Mesothelial cell of epicardium (in vitro differentiated cells): ENCODE measurements at regions not wholly inside any gene's neighbourhood (a gene's known extent, or its start where the extent isn't known, plus 50 kb on each side); places are given as distances from the start of the nearest gene placed in this dataset.
"Not testable (repeated sequence)": the region's sequence is repeated elsewhere in the genome, so short reads cannot be mapped to it uniquely, and the experiment has no call there.

Experiments used
- DNase-seq, 2 experiments: peaks; one replicate each; pipeline ENCODE4 v3.0.0; 2021; ENCODE audit warnings: low spot score in 2 of 2; ENCODE audit not compliant: unreplicated experiment in 2 of 2
- H3K27ac Mint-ChIP-seq: 2 replicates; pipeline ENCODE4 v1.8.0; 2021; ENCODE audit warnings: mixed read lengths
- H3K27me3 Mint-ChIP-seq: 2 replicates; pipeline ENCODE4 v1.8.0; 2021; ENCODE audit warnings: low read depth, mixed read lengths
- H3K36me3 Mint-ChIP-seq: 2 replicates; pipeline ENCODE4 v1.8.0; 2021; ENCODE audit warnings: mixed read lengths
- H3K4me1 Mint-ChIP-seq: 2 replicates; pipeline ENCODE4 v1.8.0; 2021; ENCODE audit warnings: mixed read lengths
- H3K4me3 Mint-ChIP-seq: 2 replicates; pipeline ENCODE4 v1.8.0; 2021; ENCODE audit warnings: mild to moderate bottlenecking, moderate library complexity, mixed read lengths
- H3K9me3 Mint-ChIP-seq: 2 replicates; pipeline ENCODE4 v1.8.0; 2021; ENCODE audit warnings: mixed read lengths
- TF ChIP-seq, protein P1 (sequence below): fragments of 200-600 bp; sonication (generic); IDR thresholded peaks from one replicate; pipeline ENCODE4 v1.5.0; 2021; ENCODE audit warnings: antibody characterized with exemption; ENCODE audit not compliant: unreplicated experiment

DNA sequence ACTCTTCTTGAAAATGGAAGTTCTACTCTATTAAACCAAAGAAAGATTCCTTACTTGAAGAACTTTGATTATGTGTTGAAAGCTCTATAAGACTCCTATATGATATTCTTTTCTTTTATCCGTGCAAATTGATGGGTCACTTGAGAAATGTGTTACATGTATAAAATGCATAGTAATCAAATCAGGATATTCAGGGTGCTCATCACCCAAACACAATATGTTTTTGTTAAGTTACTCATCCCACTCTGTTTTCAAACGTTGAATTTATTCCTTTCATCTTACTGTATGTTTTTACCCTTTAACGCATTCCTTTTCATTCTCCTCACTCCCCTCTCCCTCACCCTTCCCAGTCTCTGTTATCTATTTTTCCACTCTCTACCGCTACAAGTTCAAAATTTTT is 305.5 kb upstream of the KYNU start:
- Mint-ChIP-seq H3K4me1 (no peaks in the 10 kb centered on the region), H3K4me3 (no peak overlapping the region), H3K27ac (no peak overlapping the region), H3K9me3 (no peaks in the 10 kb centered on the region), H3K36me3 (no peaks in the 10 kb centered on the region), H3K27me3 (no peaks in the 10 kb centered on the region)
- DNase-seq, result no peak
- TF ChIP-seq, protein P1, sequence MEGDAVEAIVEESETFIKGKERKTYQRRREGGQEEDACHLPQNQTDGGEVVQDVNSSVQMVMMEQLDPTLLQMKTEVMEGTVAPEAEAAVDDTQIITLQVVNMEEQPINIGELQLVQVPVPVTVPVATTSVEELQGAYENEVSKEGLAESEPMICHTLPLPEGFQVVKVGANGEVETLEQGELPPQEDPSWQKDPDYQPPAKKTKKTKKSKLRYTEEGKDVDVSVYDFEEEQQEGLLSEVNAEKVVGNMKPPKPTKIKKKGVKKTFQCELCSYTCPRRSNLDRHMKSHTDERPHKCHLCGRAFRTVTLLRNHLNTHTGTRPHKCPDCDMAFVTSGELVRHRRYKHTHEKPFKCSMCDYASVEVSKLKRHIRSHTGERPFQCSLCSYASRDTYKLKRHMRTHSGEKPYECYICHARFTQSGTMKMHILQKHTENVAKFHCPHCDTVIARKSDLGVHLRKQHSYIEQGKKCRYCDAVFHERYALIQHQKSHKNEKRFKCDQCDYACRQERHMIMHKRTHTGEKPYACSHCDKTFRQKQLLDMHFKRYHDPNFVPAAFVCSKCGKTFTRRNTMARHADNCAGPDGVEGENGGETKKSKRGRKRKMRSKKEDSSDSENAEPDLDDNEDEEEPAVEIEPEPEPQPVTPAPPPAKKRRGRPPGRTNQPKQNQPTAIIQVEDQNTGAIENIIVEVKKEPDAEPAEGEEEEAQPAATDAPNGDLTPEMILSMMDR, result no peak

DNA sequence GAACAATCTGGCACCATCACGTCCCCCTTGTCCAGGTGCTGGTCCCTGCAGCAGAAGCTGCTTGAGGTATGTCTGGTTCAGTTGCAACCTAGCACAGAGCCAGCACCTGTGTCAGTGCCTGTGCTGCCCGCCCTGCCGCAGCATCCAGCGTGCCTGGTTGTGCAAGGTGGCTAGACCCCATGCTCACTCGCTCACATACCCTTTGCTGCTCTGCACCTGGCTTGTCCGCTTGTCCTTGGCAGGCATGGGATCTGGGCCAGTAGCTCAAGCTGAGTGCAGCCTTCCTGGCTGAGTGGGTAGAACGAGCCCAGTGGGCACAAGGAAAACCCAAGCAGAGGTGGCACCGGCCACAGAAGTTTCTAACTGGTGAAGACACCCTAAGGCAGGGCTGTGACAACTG is 314.6 kb upstream of the KYNU start:
- TF ChIP-seq, protein P1, result no peak
- H3K27ac Mint-ChIP-seq, result no peak overlapping the region
- H3K4me1 Mint-ChIP-seq, result no peaks in the 10 kb centered on the region
- H3K9me3 Mint-ChIP-seq, result no peaks in the 10 kb centered on the region
- peaks cover 4% of the 10 kb centered on the region for H3K27me3 Mint-ChIP-seq
- H3K4me3 Mint-ChIP-seq, result no peak overlapping the region
- H3K36me3 Mint-ChIP-seq, result no peaks in the 10 kb centered on the region
- no peak for DNase-seq

DNA sequence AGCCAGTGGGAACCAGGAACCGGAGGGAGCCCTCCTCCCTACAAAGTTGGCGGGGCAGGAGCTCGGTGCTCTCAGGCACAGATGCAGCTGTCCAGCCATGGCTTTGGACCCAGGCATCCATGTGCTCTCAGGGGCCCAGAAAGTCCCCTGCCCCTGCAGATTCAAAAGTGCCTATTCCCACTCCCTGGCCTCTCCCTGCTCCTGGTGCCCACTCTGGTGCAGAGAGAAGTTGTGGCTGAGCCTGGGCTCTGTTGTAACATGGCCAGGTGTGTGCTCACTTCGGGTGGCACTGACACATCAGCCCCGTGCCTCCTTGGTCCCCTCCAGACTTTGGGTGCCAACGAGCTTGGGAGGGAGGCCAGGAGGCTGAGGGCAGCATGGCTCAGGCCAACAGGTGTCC is 315.8 kb upstream of the KYNU start:
- Mint-ChIP-seq H3K27me3 (peaks cover 4% of the 10 kb centered on the region), H3K36me3 (no peaks in the 10 kb centered on the region), H3K4me3 (no peak overlapping the region), H3K9me3 (no peaks in the 10 kb centered on the region), H3K27ac (no peak overlapping the region), H3K4me1 (peaks cover 5% of the 10 kb centered on the region)
- TF ChIP-seq, protein P1, result no peak
- no peak for DNase-seq

DNA sequence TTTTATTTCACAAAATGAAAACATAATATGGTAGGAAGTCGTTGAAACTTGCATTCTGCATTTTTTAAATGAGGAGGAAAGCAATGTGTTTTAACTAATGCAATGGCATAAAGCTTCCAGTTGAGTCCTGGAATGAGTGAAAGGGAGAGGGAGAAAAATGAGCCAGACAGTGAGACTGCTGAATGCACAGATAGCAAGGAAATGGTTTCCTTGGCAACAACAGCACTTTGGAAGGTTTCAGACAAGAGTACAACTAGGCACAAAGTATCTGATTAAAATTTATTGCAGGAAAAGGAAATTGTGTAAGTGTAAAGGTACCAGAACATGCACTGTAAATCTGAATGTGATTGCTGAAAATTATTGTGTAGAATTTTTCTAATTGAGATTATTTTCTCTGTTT is 320.1 kb upstream of the KYNU start:
- Mint-ChIP-seq H3K27me3 (peaks cover 2% of the 10 kb centered on the region), H3K27ac (no peak overlapping the region), H3K36me3 (no peaks in the 10 kb centered on the region), H3K4me3 (no peak overlapping the region), H3K9me3 (no peaks in the 10 kb centered on the region), H3K4me1 (peaks cover 5% of the 10 kb centered on the region)
- DNase-seq, result no peak
- TF ChIP-seq, protein P1, result no peak

DNA sequence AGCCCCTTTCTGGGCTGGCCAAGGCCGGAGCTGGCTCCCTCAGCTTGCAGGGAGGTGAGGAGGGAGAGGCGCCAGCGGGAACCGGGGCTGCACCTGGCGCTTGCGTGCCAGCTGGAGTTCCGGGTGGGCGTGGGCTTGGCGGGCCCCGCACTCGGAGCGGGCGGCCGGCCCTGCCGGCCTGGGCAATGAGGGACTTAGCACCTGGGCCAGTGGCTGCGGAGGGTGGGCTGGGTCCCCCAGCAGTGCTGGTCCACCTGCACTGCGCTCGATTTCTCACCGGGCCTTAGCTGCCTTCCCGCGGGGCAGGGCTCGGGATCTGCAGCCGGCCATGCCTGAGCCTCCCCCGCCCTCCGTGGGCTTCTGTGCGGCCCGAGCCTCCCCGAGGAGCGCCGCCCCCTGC is 331.5 kb upstream of the KYNU start:
- peaks cover 35% of the 10 kb centered on the region for H3K9me3 Mint-ChIP-seq
- DNase-seq, H3K36me3 Mint-ChIP-seq, H3K27ac Mint-ChIP-seq, H3K4me3 Mint-ChIP-seq, H3K27me3 Mint-ChIP-seq, H3K4me1 Mint-ChIP-seq: not testable (repeated sequence)

DNA sequence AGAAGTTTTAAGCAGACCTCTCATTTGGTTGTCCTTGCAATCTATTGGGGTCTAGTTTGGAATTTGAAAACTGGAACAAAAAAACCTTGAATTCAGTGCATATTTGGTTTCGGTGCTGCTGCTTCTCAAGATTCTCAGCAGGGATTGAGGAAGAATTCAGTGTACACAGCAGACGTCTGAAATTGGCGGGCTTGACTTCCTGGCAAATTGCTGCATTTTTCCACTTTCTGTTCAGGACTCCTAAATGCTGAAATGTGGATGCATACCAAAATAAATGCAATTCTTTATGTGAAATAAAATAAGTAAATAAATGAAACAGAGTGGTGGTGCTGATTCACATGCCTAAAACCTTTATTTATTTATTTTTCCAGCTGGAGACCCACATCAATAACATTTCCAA is 332.4 kb upstream of the KYNU start:
- H3K4me1 Mint-ChIP-seq, result no peaks in the 10 kb centered on the region
- no peak for DNase-seq
- no peak overlapping the region for H3K4me3 Mint-ChIP-seq
- no peak overlapping the region for H3K27ac Mint-ChIP-seq
- TF ChIP-seq, protein P1, result no peak
- no peaks in the 10 kb centered on the region for H3K36me3 Mint-ChIP-seq
- H3K27me3 Mint-ChIP-seq, result no peaks in the 10 kb centered on the region
- peaks cover 30% of the 10 kb centered on the region for H3K9me3 Mint-ChIP-seq
